GM12875 (cell line): ENCODE measurements at regions not wholly inside any gene's neighbourhood (a gene's known extent, or its start where the extent isn't known, plus 50 kb on each side); places are given as distances from the start of the nearest gene placed in this dataset.
"Not testable (repeated sequence)": the region's sequence is repeated elsewhere in the genome, so short reads cannot be mapped to it uniquely, and the experiment has no call there.

ENCODE experiments used
- H3K4me3 ChIP-seq: one replicate; pipeline ENCODE4 v1.5.1; 2011; ENCODE audit warnings: low read depth, low read length, control low read depth
- TF ChIP-seq, protein P1 (sequence below): IDR thresholded peaks from 2 replicates; pipeline ENCODE4 v1.5.1; 2011; ENCODE audit warnings: low read depth, mild to moderate bottlenecking, control low read depth, inconsistent platforms, low read length, moderate library complexity, borderline replicate concordance; ENCODE audit not compliant: insufficient read depth

DNA sequence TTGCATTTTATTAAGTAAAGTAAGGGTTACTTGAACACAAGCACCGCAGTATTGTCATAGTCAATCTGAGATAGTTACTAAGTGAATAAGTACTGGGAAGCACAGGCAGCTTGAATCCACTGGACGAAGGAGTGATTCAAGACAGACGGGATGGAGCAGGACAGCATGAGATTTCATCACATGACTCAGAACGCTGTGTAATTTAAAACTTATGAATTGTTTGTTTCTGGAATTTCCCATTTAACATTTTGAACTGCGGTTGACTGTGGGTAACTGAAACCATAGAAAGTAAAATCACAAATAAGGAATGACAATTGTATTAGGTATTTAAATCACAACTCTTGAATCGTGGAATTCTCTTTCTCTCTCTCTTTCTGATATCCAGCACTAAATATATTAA lies 1630.4 kb upstream of the SEL1L start:
- TF ChIP-seq, protein P1, sequence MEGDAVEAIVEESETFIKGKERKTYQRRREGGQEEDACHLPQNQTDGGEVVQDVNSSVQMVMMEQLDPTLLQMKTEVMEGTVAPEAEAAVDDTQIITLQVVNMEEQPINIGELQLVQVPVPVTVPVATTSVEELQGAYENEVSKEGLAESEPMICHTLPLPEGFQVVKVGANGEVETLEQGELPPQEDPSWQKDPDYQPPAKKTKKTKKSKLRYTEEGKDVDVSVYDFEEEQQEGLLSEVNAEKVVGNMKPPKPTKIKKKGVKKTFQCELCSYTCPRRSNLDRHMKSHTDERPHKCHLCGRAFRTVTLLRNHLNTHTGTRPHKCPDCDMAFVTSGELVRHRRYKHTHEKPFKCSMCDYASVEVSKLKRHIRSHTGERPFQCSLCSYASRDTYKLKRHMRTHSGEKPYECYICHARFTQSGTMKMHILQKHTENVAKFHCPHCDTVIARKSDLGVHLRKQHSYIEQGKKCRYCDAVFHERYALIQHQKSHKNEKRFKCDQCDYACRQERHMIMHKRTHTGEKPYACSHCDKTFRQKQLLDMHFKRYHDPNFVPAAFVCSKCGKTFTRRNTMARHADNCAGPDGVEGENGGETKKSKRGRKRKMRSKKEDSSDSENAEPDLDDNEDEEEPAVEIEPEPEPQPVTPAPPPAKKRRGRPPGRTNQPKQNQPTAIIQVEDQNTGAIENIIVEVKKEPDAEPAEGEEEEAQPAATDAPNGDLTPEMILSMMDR: no peak
- no peak overlapping the region for H3K4me3 ChIP-seq

DNA sequence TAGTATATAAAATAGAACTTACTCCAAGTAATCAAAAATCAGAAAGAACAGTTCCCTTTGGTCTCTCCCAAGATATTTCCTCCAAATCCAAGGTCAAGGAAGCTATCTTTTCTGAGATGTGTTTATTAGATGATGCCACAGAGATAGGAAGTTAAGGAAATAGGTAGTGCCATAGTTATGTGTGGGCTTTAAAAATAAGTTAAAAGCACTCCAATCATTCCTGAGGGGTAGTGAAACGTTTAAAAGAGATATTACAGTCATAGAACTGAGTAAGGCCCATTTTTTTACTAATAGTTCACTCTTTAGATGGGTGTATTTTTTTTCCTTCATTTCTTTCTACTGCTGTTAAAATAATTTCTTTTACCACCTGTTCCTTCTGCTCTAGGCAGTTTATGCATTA lies 1630.9 kb upstream of the SEL1L start:
- TF ChIP-seq, protein P1: no peak
- no peak overlapping the region for H3K4me3 ChIP-seq

DNA sequence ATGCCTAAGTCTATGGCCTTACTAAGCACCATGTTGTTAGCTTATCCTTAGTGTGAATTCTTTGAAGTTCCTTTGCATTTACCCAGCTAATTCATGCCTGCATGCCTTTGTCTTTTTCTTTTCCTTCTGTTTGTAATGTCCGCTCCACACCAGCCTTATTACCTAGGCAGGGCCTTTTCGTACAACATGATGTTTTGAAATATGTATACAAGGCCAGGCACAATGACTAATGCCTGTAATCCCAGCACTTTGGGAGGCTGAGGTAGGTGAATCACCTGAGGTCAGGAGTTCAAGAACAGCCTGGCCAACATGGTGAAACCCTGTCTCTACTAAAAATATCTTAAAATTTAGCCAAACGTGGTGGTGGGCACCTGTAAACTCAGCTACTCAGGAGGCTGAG lies 1636.5 kb upstream of the SEL1L start:
- no peak overlapping the region for H3K4me3 ChIP-seq
- TF ChIP-seq, protein P1: no peak

DNA sequence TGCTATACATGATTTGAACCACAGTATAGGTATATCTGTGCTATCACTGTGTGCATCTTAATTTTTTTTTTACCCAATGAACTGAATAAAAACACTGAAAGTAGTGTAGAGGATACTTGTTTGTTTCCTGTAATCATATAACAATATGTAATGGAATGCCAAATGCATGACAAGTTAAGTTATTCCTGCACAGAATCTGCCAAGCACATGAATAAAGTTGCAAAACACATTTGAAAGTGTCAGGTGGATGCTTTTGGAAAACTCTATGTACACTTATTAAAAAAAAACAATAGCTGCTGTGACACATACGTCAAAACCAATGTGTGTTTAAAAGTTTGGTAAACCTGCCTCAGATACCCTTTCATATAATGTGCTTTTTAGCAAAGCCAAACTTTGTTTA lies 1638.1 kb upstream of the SEL1L start:
- TF ChIP-seq, protein P1: no peak
- H3K4me3 ChIP-seq: no peak overlapping the region

DNA sequence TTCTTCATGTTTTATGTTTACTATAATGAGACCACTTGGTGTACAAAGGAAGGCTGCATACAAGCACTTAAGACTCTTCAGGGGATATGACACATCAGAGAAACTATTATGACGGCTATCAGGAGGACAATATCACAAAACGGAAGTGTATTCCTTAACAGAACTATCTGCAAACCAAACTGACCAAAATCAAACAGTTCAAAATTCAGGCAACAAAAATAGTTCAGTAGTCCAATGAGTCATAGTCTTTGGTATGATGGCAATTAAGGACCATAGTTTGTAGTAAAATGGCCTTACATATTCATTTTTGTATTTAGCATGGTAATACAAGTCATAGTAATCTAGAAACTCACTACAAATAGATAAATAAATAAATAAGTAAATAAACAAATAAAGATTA lies 1638.7 kb upstream of the SEL1L start:
- H3K4me3 ChIP-seq: no peak overlapping the region
- TF ChIP-seq, protein P1: no peak

DNA sequence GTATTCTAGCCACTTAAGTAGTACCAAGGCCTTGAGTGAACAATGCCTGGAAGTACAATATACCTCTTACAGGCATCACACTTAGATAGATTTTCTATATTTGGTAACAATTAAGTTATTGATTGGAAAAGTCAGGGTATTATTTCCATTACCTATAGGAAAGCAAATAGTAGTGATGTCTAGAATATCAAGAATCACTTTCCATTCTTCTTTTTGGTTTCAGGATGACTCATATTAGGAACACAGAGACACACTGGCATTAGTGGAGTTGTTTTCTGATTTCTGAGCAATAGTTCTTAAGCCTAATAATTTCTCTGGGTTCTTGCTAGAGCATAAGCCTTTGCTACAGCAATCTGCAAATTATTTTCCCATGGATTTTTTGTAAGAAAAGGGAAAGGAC lies 1640.0 kb upstream of the SEL1L start:
- TF ChIP-seq, protein P1: no peak
- H3K4me3 ChIP-seq: no peak overlapping the region

DNA sequence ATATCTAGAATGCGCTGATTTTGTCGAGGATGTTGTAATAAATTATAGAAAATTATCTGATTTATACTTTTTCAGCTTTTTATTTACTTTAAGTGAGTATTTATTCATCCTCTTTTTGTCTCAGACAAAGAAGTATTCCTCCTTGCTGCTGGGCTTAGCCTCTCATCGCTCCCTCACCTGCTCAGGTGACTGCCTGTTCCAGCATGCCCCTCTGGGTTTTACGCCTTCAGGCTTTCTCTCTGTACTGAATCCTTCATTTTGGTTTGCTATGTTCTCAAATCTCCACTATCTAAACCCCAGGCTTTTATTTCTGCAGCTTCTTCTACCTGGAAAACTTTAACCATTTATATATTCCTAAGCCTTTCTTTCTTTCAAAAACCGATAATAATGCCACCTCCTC lies 1650.9 kb upstream of the SEL1L start:
- TF ChIP-seq, protein P1: no peak
- H3K4me3 ChIP-seq: no peak overlapping the region

DNA sequence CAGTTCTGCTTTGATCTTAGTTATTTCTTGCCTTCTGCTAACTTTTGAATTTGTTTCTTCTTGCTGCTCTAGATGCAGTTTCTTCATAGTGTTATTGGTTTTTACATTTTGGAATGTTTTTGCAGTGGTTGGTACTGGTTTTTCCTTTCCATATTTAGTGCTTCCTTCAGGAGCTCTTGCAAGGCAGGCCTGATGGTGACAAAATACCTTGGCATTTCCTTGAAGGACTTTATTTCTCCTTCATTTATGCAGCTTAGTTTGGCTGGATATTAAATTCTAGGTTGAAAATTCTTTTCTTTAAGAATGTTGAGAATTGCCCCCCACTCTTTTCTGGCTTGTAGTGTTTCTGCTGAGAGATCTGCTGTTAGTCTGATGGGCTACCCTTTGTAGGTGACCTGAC lies 1654.7 kb upstream of the SEL1L start:
- H3K4me3 ChIP-seq: not testable (repeated sequence)
